IMR-90 (cell line): ENCODE measurements at regions not wholly inside any gene's neighbourhood (a gene's known extent, or its start where the extent isn't known, plus 50 kb on each side); places are given as distances from the start of the nearest gene placed in this dataset.

Source experiments
- CTCF ChIP-seq: conservative IDR thresholded peaks from 2 replicates; pipeline ENCODE4 v1.5.1; 2012; ENCODE audit warnings: mild to moderate bottlenecking, low read depth, low read length, improper control_type of control experiment
- MXI1 ChIP-seq: IDR thresholded peaks from 2 replicates; pipeline ENCODE4 v1.6.1; 2012; ENCODE audit warnings: low read depth, mild to moderate bottlenecking, low read length, moderate library complexity, borderline replicate concordance
- POLR2A ChIP-seq: IDR thresholded peaks from 2 replicates; pipeline ENCODE4 v1.6.1; 2012; ENCODE audit warnings: mild to moderate bottlenecking, low read depth, low read length
- RAD21 ChIP-seq: IDR thresholded peaks from 2 replicates; pipeline ENCODE4 v1.6.1; 2012; ENCODE audit warnings: low read length, improper control_type of control experiment
- USF2 ChIP-seq: fragments of 150-350 bp; IDR thresholded peaks from 2 replicates; pipeline ENCODE4 v1.6.1; 2017; ENCODE audit warnings: mild to moderate bottlenecking, antibody characterized with exemption, low read length, low read depth

DNA sequence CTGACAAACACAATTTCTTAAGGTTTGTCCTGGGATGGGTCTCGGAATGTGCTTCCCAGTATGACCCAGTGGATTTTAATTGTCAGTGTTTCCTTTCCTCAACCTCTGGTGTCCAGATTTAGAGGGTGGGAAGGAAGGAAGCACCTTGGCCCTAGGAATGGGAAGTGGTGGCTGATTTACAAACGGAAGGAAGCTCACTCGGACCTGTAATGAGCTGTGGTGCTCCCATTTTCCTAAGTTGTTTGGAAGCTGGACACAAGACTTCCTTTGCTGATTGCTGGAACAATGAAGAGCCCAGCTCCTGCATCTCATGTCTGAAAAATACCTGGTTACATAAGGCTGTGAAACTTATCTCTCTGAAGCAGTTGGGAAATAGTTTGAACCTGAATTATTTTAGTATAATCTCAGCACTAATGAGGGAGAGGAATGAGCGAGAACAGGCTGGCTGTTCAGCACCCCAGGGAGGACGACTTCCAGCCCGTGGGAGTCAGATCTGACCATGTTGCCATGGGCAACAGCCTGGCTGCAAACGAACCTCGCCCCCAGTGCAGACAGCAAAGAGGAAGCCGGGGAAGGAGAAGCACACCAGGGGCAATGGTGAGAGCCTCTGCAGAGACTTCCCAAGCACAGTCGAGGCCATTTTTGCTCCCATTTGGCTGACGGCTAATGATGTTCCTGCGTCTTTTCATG is 74.4 kb upstream of the ASB18 start:
- TF ChIP-seq CTCF (no peak), RAD21 (no peak), POLR2A (no peak), USF2 (no peak), MXI1 (no peak)
